Transverse colon (tissue), 4 donors: ENCODE measurements at regions not wholly inside any gene's neighbourhood (a gene's known extent, or its start where the extent isn't known, plus 50 kb on each side); places are given as distances from the start of the nearest gene placed in this dataset.

Experiments used
- DNase-seq: peaks from one replicate; pipeline ENCODE4 v3.0.0-alpha.2; 2019
- H3K27ac ChIP-seq, 4 donors: fragments of 200-600 bp; sonication (generic); 2 replicates each; pipeline ENCODE4 v1.5.1; 2016 to 2018; ENCODE audit warnings: inconsistent platforms in 4 of 4
- H3K27me3 ChIP-seq: fragments of 200-600 bp; sonication (generic); 2 replicates; pipeline ENCODE4 v1.5.1; 2017; ENCODE audit warnings: inconsistent platforms
- H3K36me3 ChIP-seq, 4 donors: fragments of 200-600 bp; sonication (generic); 2 replicates each; pipeline ENCODE4 v1.5.1; 2017 to 2019; ENCODE audit warnings: inconsistent platforms in 4 of 4
- H3K4me1 ChIP-seq, 4 donors: fragments of 200-600 bp; sonication (generic); 2 replicates each; pipeline ENCODE4 v1.5.1; 2017 to 2020; ENCODE audit warnings: inconsistent platforms in 4 of 4
- H3K4me3 ChIP-seq, 4 donors: fragments of 200-600 bp; sonication (generic); 1 replicate in 1 of 4; 2 replicates in 3 of 4; pipeline versions ENCODE4 v1.5.1 to v1.6.1; 2017 to 2019; ENCODE audit warnings: inconsistent platforms in 4 of 4
- H3K9me3 ChIP-seq, 2 donors: fragments of 200-600 bp; sonication (generic); 2 replicates each; pipeline ENCODE4 v1.5.1; 2017 to 2019; ENCODE audit warnings: inconsistent platforms in 2 of 2
- CTCF ChIP-seq, 5 experiments: fragments of 200-600 bp in 3 of 5; fragments of 450-650 bp in 2 of 5; sonication (generic) in 3 of 5; IDR thresholded peaks; 1 replicate in 2 of 5; 2 replicates in 3 of 5; pipeline ENCODE4 v1.5.1; 2016 to 2017; ENCODE audit warnings: antibody characterized with exemption in 5 of 5, inconsistent platforms in 3 of 5, mild to moderate bottlenecking in 2 of 5, moderate library complexity in 1 of 5
- EP300 ChIP-seq: sonication (generic); formaldehyde crosslinking; IDR thresholded peaks from one replicate; pipeline ENCODE4 v1.6.1; 2017; ENCODE audit warnings: antibody characterized with exemption, low read depth
- POLR2A ChIP-seq: fragments of 450-650 bp; IDR thresholded peaks from one replicate; pipeline ENCODE4 v1.6.1; 2016; ENCODE audit warnings: antibody characterized with exemption, mild to moderate bottlenecking, moderate library complexity
- POLR2AphosphoS5 ChIP-seq, 3 donors: sonication (generic); formaldehyde crosslinking; IDR thresholded peaks; one replicate each; pipeline ENCODE4 v1.6.1; 2016; ENCODE audit warnings: antibody characterized with exemption in 3 of 3
- WGBS, 2 donors: methylation state at CpG; one replicate each; pipeline ENCODE4 v1.1.5; 2018; ENCODE audit warnings: low coverage in 1 of 2; 5-methylcytosine and 5-hydroxymethylcytosine counted together
- in situ Hi-C, 4 donors: fragments of 200-750 bp; cut with MboI; loops; one replicate each; pipeline versions ENCODE4 v1.15.0 to v1.15.1; 2017; ENCODE audit warnings: low sequenced_read_pairs in 3 of 4, low pct_ligation_motif_present in 1 of 4, low pct_unique_long_range_greater_than_20kb in 1 of 4
- intact Hi-C: fragments of 100-400 bp; cut with DNase I; formaldehyde crosslinking; loops from one replicate; pipeline ENCODE4 v1.15.1; 2023; ENCODE audit warnings: low total_unique reads

- WGBS, 2 donors, result 47 to 81% methylated on average over 2 to 13 of the region's 13 CpGs
- Histone ChIP-seq H3K27ac (no peak overlapping the region), H3K4me3 (no peak overlapping the region), H3K36me3 (no peaks in the 10 kb centered on the region), H3K4me1 (no peaks in the 10 kb centered on the region), H3K27me3 (no peaks in the 10 kb centered on the region), H3K9me3 (no peaks in the 10 kb centered on the region)
- in situ Hi-C loops (no loop called here), intact Hi-C loops (no loop called here)
- DNase-seq, result no peak
- TF ChIP-seq CTCF (IDR thresholded peaks at IDR 0.05), result no peak
Measured at GRCh38 chr2:129906139-129906860, 73.2 kb upstream of the RAB6C start.

GRCh38 chr2:129906861-129907235 is 72.6 kb upstream of the RAB6C start:
- Histone ChIP-seq H3K4me3 (no peak overlapping the region), H3K9me3 (no peaks in the 10 kb centered on the region), H3K27me3 (no peaks in the 10 kb centered on the region), H3K4me1 (no peaks in the 10 kb centered on the region), H3K27ac (no peak overlapping the region), H3K36me3 (no peaks in the 10 kb centered on the region)
- intact Hi-C loops (no loop called here), in situ Hi-C loops (no loop called here)
- no peak for DNase-seq
- no peak for TF ChIP-seq CTCF (IDR thresholded peaks at IDR 0.05)
- 55% methylated on average over 4 to 11 of the region's 11 CpGs for WGBS, 2 donors

GRCh38 chr2:129907256-129907998 is 72.0 kb upstream of the RAB6C start:
- WGBS, 2 donors, result 36 to 83% methylated on average over 3 to 13 of the region's 13 CpGs
- in situ Hi-C loops, result no loop called here

GRCh38 chr2:129908721-129909373 is 70.6 kb upstream of the RAB6C start:
- Histone ChIP-seq H3K36me3 (no peaks in the 10 kb centered on the region), H3K27ac (no peak overlapping the region), H3K4me3 (no peak overlapping the region), H3K4me1 (no peaks in the 10 kb centered on the region), H3K9me3 (no peaks in the 10 kb centered on the region), H3K27me3 (no peaks in the 10 kb centered on the region)
- no peak for DNase-seq
- in situ Hi-C loops, result no loop called here
- TF ChIP-seq EP300 (no peak), CTCF (IDR thresholded peaks at IDR 0.05) (no peak), POLR2AphosphoS5 (IDR thresholded peaks at IDR 0.05) (no peak), POLR2A (no peak)
- intact Hi-C loops, result no loop called here
- 63 to 88% methylated on average over 2 to 11 of the region's 18 CpGs for WGBS, 2 donors

More at GRCh38 chr2:129907256-129907998, 72.0 kb upstream of the RAB6C start:
- Histone ChIP-seq H3K27me3 (no peaks in the 10 kb centered on the region), H3K4me3 (no peak overlapping the region), H3K27ac (no peak overlapping the region), H3K36me3 (no peaks in the 10 kb centered on the region), H3K4me1 (no peaks in the 10 kb centered on the region), H3K9me3 (no peaks in the 10 kb centered on the region)
- TF ChIP-seq POLR2A (no peak), EP300 (no peak), CTCF (IDR thresholded peaks at IDR 0.05) (no peak), POLR2AphosphoS5 (IDR thresholded peaks at IDR 0.05) (no peak)
- intact Hi-C loops, result no loop called here
- no peak for DNase-seq
